HUES6 (cell line): ENCODE measurements at regions not wholly inside any gene's neighbourhood (a gene's known extent, or its start where the extent isn't known, plus 50 kb on each side); places are given as distances from the start of the nearest gene placed in this dataset.
"Not testable (repeated sequence)": the region's sequence is repeated elsewhere in the genome, so short reads cannot be mapped to it uniquely, and the experiment has no call there.

Experiments used
- H3K27ac ChIP-seq: 2 replicates; pipeline ENCODE4 v1.7.0; 2013; ENCODE audit warnings: low read depth, mild to moderate bottlenecking, low read length, inconsistent platforms
- H3K27me3 ChIP-seq: 2 replicates; pipeline ENCODE4 v1.6.1; 2013; ENCODE audit warnings: low read length; ENCODE audit not compliant: control insufficient read depth, insufficient read depth
- H3K36me3 ChIP-seq: 2 replicates; pipeline ENCODE4 v1.6.1; 2013; ENCODE audit warnings: low read length; ENCODE audit not compliant: control insufficient read depth, insufficient read depth
- H3K4me1 ChIP-seq: 2 replicates; pipeline ENCODE4 v1.6.1; 2013; ENCODE audit warnings: low read length; ENCODE audit not compliant: control insufficient read depth, insufficient read depth
- H3K4me3 ChIP-seq: 2 replicates; pipeline ENCODE4 v1.5.1; 2013; ENCODE audit warnings: low read depth, low read length
- H3K9ac ChIP-seq: one replicate; pipeline ENCODE4 v1.6.1; 2013; ENCODE audit warnings: mild to moderate bottlenecking, low read length
- H3K9me3 ChIP-seq: 2 replicates; pipeline ENCODE4 v1.6.1; 2013; ENCODE audit warnings: low read depth, low read length; ENCODE audit not compliant: control insufficient read depth, insufficient read depth

DNA sequence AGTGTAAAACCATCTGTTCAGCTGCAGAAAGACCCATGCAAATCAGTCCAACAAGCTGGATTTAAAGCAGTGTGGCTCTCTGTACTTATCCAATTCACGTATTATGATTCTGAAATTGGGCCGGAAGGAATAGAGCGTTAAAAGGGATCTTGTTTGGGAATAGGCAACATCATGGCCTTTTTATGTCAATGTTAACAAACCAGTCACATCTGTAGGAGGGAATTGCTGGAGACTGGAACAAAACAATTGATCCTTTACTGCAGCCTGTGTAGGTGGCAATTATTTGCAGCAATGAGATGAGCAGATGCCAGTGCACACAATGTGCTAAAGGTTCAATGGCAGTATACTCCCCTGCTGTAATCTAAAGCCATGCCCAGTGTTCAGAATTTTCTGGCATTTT is 887.4 kb upstream of the ROBO1 start:
- Histone ChIP-seq H3K9me3 (peaks cover 16% of the 10 kb centered on the region), H3K4me3 (no peak overlapping the region), H3K27ac (no peak overlapping the region), H3K27me3 (no peaks in the 10 kb centered on the region), H3K4me1 (no peaks in the 10 kb centered on the region), H3K36me3 (no peaks in the 10 kb centered on the region), H3K9ac (no peak overlapping the region)

DNA sequence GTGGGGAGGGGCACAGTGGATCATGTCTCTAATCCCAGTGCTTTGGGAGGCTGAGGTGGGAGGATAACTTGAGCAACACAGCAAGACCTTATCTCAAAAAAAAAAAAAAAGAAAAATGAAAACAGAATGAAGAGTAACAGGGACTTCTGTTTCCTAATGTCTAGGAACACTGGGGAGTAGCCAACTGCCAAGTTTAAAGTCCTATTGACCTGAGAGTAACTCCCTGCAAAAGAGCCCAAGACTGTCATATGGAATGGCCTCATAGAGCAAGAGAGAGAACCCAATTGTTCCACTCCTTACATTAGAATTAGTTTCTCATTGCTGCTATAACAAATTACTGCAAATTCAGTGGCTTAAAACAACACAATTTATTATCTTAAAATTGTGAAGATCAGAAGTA is 881.4 kb upstream of the ROBO1 start:
- Histone ChIP-seq H3K4me3 (no peak overlapping the region), H3K9ac (no peak overlapping the region), H3K36me3 (no peaks in the 10 kb centered on the region), H3K27ac (no peak overlapping the region), H3K27me3 (no peaks in the 10 kb centered on the region), H3K4me1 (no peaks in the 10 kb centered on the region), H3K9me3 (peaks cover 13% of the 10 kb centered on the region)

DNA sequence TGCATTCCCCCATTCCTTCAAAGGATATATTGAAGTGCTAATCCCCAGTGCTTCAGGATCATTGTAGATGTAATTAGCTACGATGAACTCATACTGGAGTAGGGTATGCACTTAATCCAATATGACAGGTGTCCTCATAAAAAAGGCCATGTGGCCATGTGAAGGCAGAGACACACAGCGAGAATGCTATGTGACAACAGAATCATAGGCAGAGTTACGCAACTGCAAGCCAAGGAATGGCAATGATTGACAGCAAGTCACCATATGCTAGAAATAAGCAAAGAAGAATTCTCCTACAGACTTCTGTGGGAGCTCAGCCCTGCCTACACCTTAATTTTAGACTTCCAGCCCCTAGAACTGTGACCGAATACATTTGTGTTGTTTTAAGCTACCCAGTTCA is 875.6 kb upstream of the ROBO1 start:
- Histone ChIP-seq H3K36me3 (no peaks in the 10 kb centered on the region), H3K27me3 (no peaks in the 10 kb centered on the region), H3K4me3 (no peak overlapping the region), H3K27ac (no peak overlapping the region), H3K9me3 (no peaks in the 10 kb centered on the region), H3K9ac (no peak overlapping the region), H3K4me1 (no peaks in the 10 kb centered on the region)

DNA sequence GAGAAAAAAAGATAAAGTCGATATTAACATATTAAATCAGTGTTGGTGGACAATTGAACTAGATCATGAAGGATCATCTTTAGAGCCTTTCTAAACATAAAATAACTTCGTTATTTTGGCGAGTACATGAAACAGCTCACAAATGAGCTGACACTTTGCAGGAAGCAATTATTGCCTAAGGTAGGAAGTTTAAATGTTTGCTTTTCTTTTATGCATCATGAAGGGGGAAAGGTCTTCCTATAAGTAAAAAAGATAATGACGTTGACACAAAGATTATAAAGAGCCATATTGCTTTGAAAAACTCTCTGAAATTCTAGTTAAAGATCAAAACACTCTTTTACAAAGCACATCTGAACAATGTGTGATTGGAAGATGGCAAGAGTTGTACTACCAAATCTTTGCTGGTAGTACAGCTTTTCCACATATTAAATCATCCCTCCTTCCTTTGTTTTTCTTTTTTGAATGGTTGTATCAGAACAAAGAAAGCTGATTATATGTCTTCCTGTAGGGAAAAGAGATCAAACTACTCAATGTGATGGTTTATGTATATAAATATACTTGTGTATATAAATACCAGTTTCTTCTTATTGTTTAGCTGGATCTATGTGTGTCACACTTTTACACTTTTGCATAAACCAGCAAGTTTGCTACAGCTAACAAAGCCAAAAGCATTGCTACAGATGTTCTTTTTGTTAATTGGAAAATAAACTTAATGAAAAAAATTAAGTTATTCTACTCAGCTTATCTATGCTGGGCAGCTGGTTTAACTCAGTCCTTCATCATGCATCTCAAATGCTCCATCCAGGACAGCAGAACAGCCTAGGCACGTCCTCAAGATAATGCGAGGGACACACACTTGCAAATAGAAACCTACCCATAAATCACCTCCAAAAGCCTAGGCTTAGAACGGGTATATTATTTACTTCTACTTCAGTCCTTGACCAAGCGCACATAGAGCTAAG is 850.8 kb upstream of the ROBO1 start:
- no peak overlapping the region for H3K4me3 ChIP-seq
- no peaks in the 10 kb centered on the region for H3K9me3 ChIP-seq
- H3K27me3 ChIP-seq: no peaks in the 10 kb centered on the region
- no peaks in the 10 kb centered on the region for H3K36me3 ChIP-seq
- no peaks in the 10 kb centered on the region for H3K4me1 ChIP-seq
- no peak overlapping the region for H3K27ac ChIP-seq
- H3K9ac ChIP-seq: no peak overlapping the region

DNA sequence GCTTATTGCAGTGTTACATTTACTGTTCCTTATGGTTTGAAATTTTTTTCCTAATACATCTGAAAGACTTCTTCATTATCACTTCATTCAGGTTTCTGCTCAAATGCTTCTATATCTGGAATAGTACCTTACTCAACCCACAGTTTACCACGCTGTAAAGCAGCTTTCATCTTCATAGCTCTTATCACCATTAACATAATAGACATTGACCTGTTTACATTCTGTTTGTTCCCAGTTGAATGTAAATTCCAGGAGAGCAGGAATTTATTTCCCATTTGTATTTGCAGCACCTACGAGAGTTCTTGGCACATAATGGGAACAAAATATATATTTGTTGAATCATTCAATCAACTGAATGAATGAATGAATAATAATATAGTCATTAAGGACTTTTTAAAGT is 844.6 kb upstream of the ROBO1 start:
- H3K4me3 ChIP-seq: no peak overlapping the region
- no peaks in the 10 kb centered on the region for H3K27me3 ChIP-seq
- H3K36me3 ChIP-seq: no peaks in the 10 kb centered on the region
- no peaks in the 10 kb centered on the region; the same call in 1 of the 2 replicates for H3K4me1 ChIP-seq
- no peak overlapping the region for H3K9ac ChIP-seq
- H3K27ac ChIP-seq: no peak overlapping the region
- H3K9me3 ChIP-seq: no peaks in the 10 kb centered on the region

DNA sequence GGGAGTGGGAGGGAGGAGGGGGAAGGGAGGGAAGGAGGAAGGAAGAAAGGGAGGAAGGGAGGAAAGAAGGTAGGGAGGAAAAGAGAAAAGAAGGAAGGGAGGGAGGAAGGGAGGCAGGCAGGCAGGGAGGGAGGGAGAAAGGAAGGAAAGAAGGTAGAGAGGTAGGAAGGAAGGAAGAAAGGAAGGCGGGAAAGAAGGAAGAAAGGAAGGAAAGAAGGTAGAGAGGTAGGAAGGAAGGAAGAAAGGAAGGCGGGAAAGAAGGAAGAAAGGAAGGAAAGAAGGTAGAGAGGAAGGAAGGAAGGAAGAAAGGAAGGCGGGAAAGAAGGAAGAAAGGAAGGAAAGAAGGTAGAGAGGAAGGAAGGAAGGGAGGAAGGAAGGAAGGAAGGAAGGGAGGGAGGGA is 840.3 kb upstream of the ROBO1 start:
- H3K4me3 ChIP-seq, H3K4me1 ChIP-seq, H3K9ac ChIP-seq, H3K27ac ChIP-seq, H3K9me3 ChIP-seq, H3K36me3 ChIP-seq, H3K27me3 ChIP-seq: not testable (repeated sequence)

DNA sequence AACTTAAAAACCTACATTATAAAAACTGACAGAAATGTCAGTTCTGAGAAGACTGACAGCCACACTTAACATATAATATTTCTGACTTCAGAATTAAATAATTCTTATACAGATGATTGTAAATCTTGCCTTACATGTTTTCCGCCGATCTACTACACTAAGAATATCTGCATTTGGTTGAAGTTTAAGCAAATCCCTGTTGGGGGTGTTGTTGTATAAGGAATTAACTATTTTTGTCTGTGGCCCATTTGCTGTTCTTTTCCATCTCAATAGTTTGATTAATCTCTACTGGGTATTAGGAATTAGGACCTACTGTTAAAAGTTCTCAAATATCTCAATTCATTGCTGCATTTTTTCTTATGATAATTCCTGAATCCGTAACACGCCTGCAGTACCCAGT is 838.3 kb upstream of the ROBO1 start:
- no peaks in the 10 kb centered on the region for H3K36me3 ChIP-seq
- H3K4me3 ChIP-seq: no peak overlapping the region
- no peaks in the 10 kb centered on the region for H3K27me3 ChIP-seq
- no peaks in the 10 kb centered on the region for H3K9me3 ChIP-seq
- H3K9ac ChIP-seq: no peak overlapping the region
- H3K27ac ChIP-seq: no peak overlapping the region
- H3K4me1 ChIP-seq: peaks cover 3% of the 10 kb centered on the region; the same call in 1 of the 2 replicates

DNA sequence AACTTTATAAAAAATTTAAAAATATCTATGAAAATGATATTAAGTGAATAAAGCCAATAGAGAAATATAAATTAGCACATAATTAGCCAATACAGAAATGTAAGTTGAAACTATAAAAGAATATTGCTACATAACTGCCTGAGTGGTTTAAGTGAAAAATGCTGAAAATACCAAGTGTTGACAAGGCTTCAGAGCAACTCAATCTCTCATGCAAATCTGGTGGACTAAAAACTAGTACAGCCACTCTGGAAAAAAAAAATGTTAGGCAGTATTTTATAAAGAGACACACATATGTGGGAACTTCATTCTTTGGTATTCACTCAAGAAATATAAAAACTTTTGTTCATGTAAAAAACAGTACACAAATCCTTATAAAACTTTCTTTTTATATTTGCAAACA is 833.7 kb upstream of the ROBO1 start:
- no peak overlapping the region for H3K27ac ChIP-seq
- H3K9me3 ChIP-seq: no peaks in the 10 kb centered on the region
- no peaks in the 10 kb centered on the region for H3K27me3 ChIP-seq
- H3K4me3 ChIP-seq: no peak overlapping the region
- no peak overlapping the region for H3K9ac ChIP-seq
- H3K4me1 ChIP-seq: peaks cover 3% of the 10 kb centered on the region; the same call in 1 of the 2 replicates
- H3K36me3 ChIP-seq: no peaks in the 10 kb centered on the region

DNA sequence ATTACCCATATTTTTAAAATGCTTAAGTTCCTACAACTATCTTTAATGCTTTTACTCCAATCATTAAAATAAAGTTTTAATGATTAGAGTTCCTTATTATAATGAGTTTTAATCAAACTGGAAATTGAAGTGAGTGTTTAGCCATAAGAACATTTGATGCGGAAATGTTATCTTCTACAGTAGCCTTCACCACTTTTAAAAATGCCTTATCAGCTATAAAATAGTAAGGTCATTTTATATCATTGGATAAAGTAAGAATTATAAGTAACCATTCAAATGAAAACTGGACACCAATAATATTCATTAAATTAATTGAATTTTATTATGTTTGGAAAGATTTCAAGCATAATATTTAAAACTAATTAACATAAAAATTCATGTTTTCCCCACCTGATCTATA is 825.0 kb upstream of the ROBO1 start:
- H3K9me3 ChIP-seq: no peaks in the 10 kb centered on the region
- no peaks in the 10 kb centered on the region for H3K4me1 ChIP-seq
- H3K27me3 ChIP-seq: no peaks in the 10 kb centered on the region
- H3K9ac ChIP-seq: no peak overlapping the region
- H3K36me3 ChIP-seq: no peaks in the 10 kb centered on the region
- H3K27ac ChIP-seq: no peak overlapping the region
- H3K4me3 ChIP-seq: no peak overlapping the region

DNA sequence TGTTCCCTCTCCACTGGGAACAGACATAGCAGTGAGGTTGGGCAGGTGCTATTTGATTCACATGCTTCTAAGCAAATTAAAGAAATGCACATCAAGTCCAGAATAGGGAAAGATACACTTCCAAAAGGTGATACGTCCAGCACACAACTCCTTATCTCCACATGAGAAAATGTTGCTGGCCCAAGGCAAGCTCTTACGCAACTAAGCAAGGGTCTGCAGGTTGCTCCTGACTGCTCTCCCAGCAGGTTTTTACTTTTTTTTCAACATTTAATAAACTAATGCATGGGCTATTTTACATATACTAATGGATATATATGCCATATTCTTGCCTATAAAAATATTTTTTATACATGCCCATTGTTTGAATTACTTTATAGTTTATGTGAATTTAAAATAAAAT is 818.5 kb upstream of the ROBO1 start:
- no peaks in the 10 kb centered on the region; the same call in 1 of the 2 replicates for H3K4me1 ChIP-seq
- no peaks in the 10 kb centered on the region for H3K36me3 ChIP-seq
- no peak overlapping the region for H3K9ac ChIP-seq
- H3K27ac ChIP-seq: no peak overlapping the region
- H3K4me3 ChIP-seq: no peak overlapping the region
- H3K9me3 ChIP-seq: no peaks in the 10 kb centered on the region
- H3K27me3 ChIP-seq: no peaks in the 10 kb centered on the region

DNA sequence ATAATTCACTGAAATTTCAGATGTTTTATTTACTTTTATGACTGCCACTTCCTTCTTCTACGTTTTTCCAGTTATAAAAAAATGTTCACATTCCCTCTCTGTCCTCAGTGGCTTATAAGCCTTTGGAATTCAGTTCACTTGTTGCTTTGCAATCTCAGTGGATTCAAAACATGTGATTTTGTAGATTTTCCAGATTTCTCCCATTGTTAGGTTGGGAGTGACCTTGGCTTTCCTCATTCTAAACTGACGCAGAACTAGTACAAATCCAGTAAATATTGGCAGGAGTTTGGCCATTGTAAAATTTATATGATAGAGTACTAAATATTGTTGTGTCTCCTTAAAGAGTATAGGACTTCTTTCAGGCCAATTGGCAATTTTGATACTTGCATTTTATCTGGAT is 812.3 kb upstream of the ROBO1 start:
- H3K36me3 ChIP-seq: no peaks in the 10 kb centered on the region
- H3K4me1 ChIP-seq: peaks cover 3% of the 10 kb centered on the region; the same call in 1 of the 2 replicates
- H3K4me3 ChIP-seq: no peak overlapping the region
- H3K27ac ChIP-seq: no peak overlapping the region
- no peaks in the 10 kb centered on the region for H3K9me3 ChIP-seq
- no peak overlapping the region for H3K9ac ChIP-seq
- H3K27me3 ChIP-seq: no peaks in the 10 kb centered on the region
